CD14-positive monocyte (primary cell): ENCODE measurements at regions not wholly inside any gene's neighbourhood (a gene's known extent, or its start where the extent isn't known, plus 50 kb on each side); places are given as distances from the start of the nearest gene placed in this dataset.

ENCODE experiments used
- DNase-seq, 3 donors: peaks; one replicate each; pipeline ENCODE4 v3.0.0-alpha.2; 2011 to 2022
- H2AFZ ChIP-seq: 2 replicates; pipeline ENCODE4 v1.6.0; 2012; ENCODE audit warnings: mild to moderate bottlenecking, low read depth, low read length, inconsistent platforms; ENCODE audit not compliant: insufficient read depth, poor library complexity, severe bottlenecking
- H3K27ac ChIP-seq, 2 donors: 1 replicate in 1 of 2; 2 replicates in 1 of 2; pipeline ENCODE4 v1.5.1; 2012 to 2013; ENCODE audit warnings: low read length in 2 of 2, control low read depth in 1 of 2, inconsistent platforms in 1 of 2, low read depth in 1 of 2, mild to moderate bottlenecking in 1 of 2
- H3K27me3 ChIP-seq, 2 donors: one replicate each; pipeline versions ENCODE4 v1.6.0 to v1.6.1; 2011 to 2013; ENCODE audit warnings: low read length in 2 of 2; ENCODE audit not compliant: control insufficient read depth in 2 of 2, insufficient read depth in 2 of 2
- H3K36me3 ChIP-seq, 2 donors: replicated peaks in 1 of 2; 1 replicate in 1 of 2; 2 replicates in 1 of 2; pipeline versions ENCODE4 v1.5.1 to v1.6.1; 2012 to 2013; ENCODE audit warnings: low read length in 2 of 2, control low read depth in 1 of 2, inconsistent platforms in 1 of 2, mild to moderate bottlenecking in 1 of 2; ENCODE audit not compliant: insufficient read depth in 2 of 2, control insufficient read depth in 1 of 2
- H3K4me1 ChIP-seq, 2 donors: 1 replicate in 1 of 2; 2 replicates in 1 of 2; pipeline versions ENCODE4 v1.5.1 to v1.6.1; 2012 to 2013; ENCODE audit warnings: low read length in 2 of 2, control low read depth in 1 of 2, inconsistent platforms in 1 of 2, mild to moderate bottlenecking in 1 of 2, moderate library complexity in 1 of 2; ENCODE audit not compliant: insufficient read depth in 2 of 2, control insufficient read depth in 1 of 2
- H3K4me2 ChIP-seq: replicated peaks from 2 replicates; pipeline ENCODE3; 2012; ENCODE audit warnings: low read length, moderate library complexity, mild to moderate bottlenecking; ENCODE audit not compliant: poor library complexity, severe bottlenecking; ENCODE audit errors: extremely low read depth
- H3K4me3 ChIP-seq, 3 experiments: fragments of 200-600 bp in 1 of 3; sonication (generic) in 1 of 3; replicated peaks in 1 of 3; 1 replicate in 2 of 3; 2 replicates in 1 of 3; pipeline ENCODE4 v1.5.1; 2011 to 2013; ENCODE audit warnings: low read length in 3 of 3, mild to moderate bottlenecking in 3 of 3, control low read depth in 2 of 3, low read depth in 2 of 3, inconsistent platforms in 1 of 3, moderate library complexity in 1 of 3
- H3K79me2 ChIP-seq: 2 replicates; pipeline ENCODE4 v1.6.0; 2012; ENCODE audit warnings: mild to moderate bottlenecking, control low read depth, inconsistent platforms, low read length, moderate library complexity; ENCODE audit not compliant: insufficient read depth
- H3K9ac ChIP-seq: 2 replicates; pipeline ENCODE4 v1.6.0; 2017; ENCODE audit warnings: low read length, mild to moderate bottlenecking; ENCODE audit not compliant: insufficient read depth, poor library complexity, severe bottlenecking
- H3K9me3 ChIP-seq, 2 donors: replicated peaks in 1 of 2; 1 replicate in 1 of 2; 2 replicates in 1 of 2; pipeline versions ENCODE4 v1.5.1 to v1.6.1; 2012 to 2013; ENCODE audit warnings: low read length in 2 of 2, control low read depth in 1 of 2; ENCODE audit not compliant: control insufficient read depth in 1 of 2, insufficient read depth in 1 of 2
- H4K20me1 ChIP-seq: 2 replicates; pipeline ENCODE4 v1.6.0; 2012; ENCODE audit warnings: mild to moderate bottlenecking, low read length, control low read depth, moderate library complexity; ENCODE audit not compliant: insufficient read depth
- H3K27ac Mint-ChIP-seq, 7 donors: one replicate each; pipeline ENCODE4 v1.8.0; 2020; ENCODE audit warnings: mild to moderate bottlenecking in 7 of 7, mixed read lengths in 7 of 7, moderate library complexity in 6 of 7, inconsistent platforms in 2 of 7
- H3K27me3 Mint-ChIP-seq, 3 donors: one replicate each; pipeline ENCODE4 v1.8.0; 2021 to 2022; ENCODE audit warnings: low read depth in 3 of 3, mild to moderate bottlenecking in 3 of 3, mixed read lengths in 3 of 3, moderate library complexity in 3 of 3, inconsistent platforms in 1 of 3
- H3K36me3 Mint-ChIP-seq, 2 donors: one replicate each; pipeline ENCODE4 v1.8.0; 2020; ENCODE audit warnings: mixed read lengths in 2 of 2, inconsistent platforms in 1 of 2, mild to moderate bottlenecking in 1 of 2
- H3K4me1 Mint-ChIP-seq: one replicate; pipeline ENCODE4 v1.8.0; 2020; ENCODE audit warnings: mild to moderate bottlenecking, mixed read lengths
- H3K4me3 Mint-ChIP-seq, 2 donors: one replicate each; pipeline ENCODE4 v1.8.0; 2020; ENCODE audit warnings: mild to moderate bottlenecking in 2 of 2, mixed read lengths in 2 of 2, moderate library complexity in 1 of 2
- H3K9me3 Mint-ChIP-seq, 7 donors: one replicate each; pipeline ENCODE4 v1.8.0; 2020 to 2022; ENCODE audit warnings: mixed read lengths in 7 of 7, mild to moderate bottlenecking in 6 of 7, moderate library complexity in 6 of 7, inconsistent platforms in 2 of 7
- WGBS: methylation state at CpG from one replicate; pipeline ENCODE4 v1.1.5; 2013; ENCODE audit warnings: missing lambda C conversion rate; ENCODE audit not compliant: insufficient coverage; 5-methylcytosine and 5-hydroxymethylcytosine counted together
- intact Hi-C, 2 donors: fragments of 100-400 bp; cut with micrococcal nuclease; formaldehyde crosslinking; loops; one replicate each; pipeline versions ENCODE4 v1.15.0 to v1.15.1; 2023
- TF ChIP-seq, protein P1 (sequence below): fragments of 200-600 bp; IDR thresholded peaks from one replicate; pipeline ENCODE4 v1.8.0; 2022; ENCODE audit warnings: antibody characterized with exemption, mild to moderate bottlenecking

DNA sequence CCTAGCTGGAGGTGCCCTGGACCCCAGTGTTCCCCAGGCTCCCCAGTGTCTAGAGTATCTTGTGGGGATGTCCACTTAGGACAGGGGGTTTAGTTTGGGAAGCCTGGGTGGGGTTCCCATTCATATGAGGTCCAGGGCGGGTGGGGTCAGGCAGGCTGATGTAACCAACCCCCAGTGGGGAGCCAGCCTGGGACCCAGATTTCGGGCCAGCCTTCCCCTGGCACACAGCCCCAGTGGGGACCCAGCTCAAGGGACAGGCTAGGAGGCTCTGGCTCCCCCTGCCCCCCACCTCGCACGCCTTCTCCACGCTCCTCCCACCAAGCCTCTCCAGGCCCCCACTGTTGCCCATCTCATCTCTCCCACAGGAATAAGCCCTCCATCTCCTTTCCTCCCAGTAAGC lies 323.5 kb downstream of the UACA start:
- intact Hi-C loops: no loop called here
- no peak overlapping the region for H3K4me3 Mint-ChIP-seq
- no peaks in the 10 kb centered on the region for H3K27me3 ChIP-seq
- DNase-seq: no peak
- 95% methylated on average over 5 of the region's 5 CpGs for WGBS
- H3K9ac ChIP-seq: no peak overlapping the region
- no peak overlapping the region for H2AFZ ChIP-seq
- H3K36me3 ChIP-seq: no peaks in the 10 kb centered on the region
- no peak overlapping the region for H3K27ac ChIP-seq
- H3K4me1 Mint-ChIP-seq: peaks cover 41% of the 10 kb centered on the region
- no peaks in the 10 kb centered on the region for H3K9me3 ChIP-seq
- no peaks in the 10 kb centered on the region for H4K20me1 ChIP-seq
- H3K27ac Mint-ChIP-seq: no peak overlapping the region
- H3K36me3 Mint-ChIP-seq: no peaks in the 10 kb centered on the region
- H3K9me3 Mint-ChIP-seq: no peaks in the 10 kb centered on the region
- peaks cover 41 to 44% of the 10 kb centered on the region in 2 donors for H3K4me1 ChIP-seq
- no peak overlapping the region for H3K4me3 ChIP-seq
- no peaks in the 10 kb centered on the region for H3K79me2 ChIP-seq
- TF ChIP-seq, protein P1, sequence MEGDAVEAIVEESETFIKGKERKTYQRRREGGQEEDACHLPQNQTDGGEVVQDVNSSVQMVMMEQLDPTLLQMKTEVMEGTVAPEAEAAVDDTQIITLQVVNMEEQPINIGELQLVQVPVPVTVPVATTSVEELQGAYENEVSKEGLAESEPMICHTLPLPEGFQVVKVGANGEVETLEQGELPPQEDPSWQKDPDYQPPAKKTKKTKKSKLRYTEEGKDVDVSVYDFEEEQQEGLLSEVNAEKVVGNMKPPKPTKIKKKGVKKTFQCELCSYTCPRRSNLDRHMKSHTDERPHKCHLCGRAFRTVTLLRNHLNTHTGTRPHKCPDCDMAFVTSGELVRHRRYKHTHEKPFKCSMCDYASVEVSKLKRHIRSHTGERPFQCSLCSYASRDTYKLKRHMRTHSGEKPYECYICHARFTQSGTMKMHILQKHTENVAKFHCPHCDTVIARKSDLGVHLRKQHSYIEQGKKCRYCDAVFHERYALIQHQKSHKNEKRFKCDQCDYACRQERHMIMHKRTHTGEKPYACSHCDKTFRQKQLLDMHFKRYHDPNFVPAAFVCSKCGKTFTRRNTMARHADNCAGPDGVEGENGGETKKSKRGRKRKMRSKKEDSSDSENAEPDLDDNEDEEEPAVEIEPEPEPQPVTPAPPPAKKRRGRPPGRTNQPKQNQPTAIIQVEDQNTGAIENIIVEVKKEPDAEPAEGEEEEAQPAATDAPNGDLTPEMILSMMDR: no peak
- H3K4me2 ChIP-seq: no peak overlapping the region
- H3K27me3 Mint-ChIP-seq: peaks cover 5 to 14% (median 12%) of the 10 kb centered on the region in 3 donors

DNA sequence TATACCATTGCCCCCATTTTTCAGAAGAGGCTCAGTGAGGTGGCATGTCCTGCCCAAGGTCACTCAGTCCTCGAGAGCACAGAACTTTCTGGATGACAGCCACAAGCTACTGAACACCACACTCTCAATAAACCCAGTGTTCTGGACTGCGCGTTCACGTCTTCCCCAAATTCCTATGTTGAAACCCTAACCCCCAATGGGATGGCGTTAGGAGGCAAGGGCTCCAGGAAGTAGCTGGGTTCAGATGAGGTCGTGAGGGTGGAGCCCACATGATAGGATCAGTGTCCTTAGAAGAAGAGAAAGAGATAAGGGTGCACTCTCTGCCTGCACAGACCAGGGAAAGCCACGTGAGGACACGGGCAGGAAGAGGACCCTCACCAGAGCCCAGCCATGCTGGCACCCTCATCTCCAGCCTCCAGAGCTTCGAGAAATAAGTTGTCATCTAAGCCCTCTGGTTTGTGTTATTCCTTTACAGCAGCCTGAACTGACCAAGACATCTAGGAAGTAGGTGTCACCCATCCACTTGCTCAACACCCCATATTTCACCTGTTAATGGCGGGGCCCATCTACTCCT lies 324.0 kb downstream of the UACA start:
- no peaks in the 10 kb centered on the region for H3K27me3 ChIP-seq
- H3K9me3 ChIP-seq: no peaks in the 10 kb centered on the region
- peaks cover 45 to 48% of the 10 kb centered on the region in 2 donors for H3K4me1 ChIP-seq
- no peaks in the 10 kb centered on the region for H3K36me3 Mint-ChIP-seq
- no peaks in the 10 kb centered on the region for H3K79me2 ChIP-seq
- H3K4me3 Mint-ChIP-seq: peak overlapping the region in 1 of 2 donors; percentile 58
- H3K4me1 Mint-ChIP-seq: peaks cover 43% of the 10 kb centered on the region
- H3K36me3 ChIP-seq: no peaks in the 10 kb centered on the region
- H2AFZ ChIP-seq: no peak overlapping the region
- intact Hi-C loops: no loop called here
- no peak overlapping the region for H3K9ac ChIP-seq
- H3K27ac Mint-ChIP-seq: no peak overlapping the region
- H4K20me1 ChIP-seq: no peaks in the 10 kb centered on the region
- no peaks in the 10 kb centered on the region for H3K9me3 Mint-ChIP-seq
- 52% methylated on average over 4 of the region's 10 CpGs for WGBS
- no peak overlapping the region for H3K4me2 ChIP-seq
- DNase-seq: no peak
- TF ChIP-seq, protein P1: no peak
- no peak overlapping the region for H3K27ac ChIP-seq
- H3K27me3 Mint-ChIP-seq: peaks cover 7 to 14% (median 9%) of the 10 kb centered on the region in 3 donors
- no peak overlapping the region for H3K4me3 ChIP-seq
